Liver (tissue), 8 donors: ENCODE measurements at regions not wholly inside any gene's neighbourhood (a gene's known extent, or its start where the extent isn't known, plus 50 kb on each side); places are given as distances from the start of the nearest gene placed in this dataset.

Source experiments
- DNase-seq: peaks from one replicate; pipeline ENCODE4 v3.0.0-alpha.2; 2017; ENCODE audit warnings: low spot score
- H3K27ac ChIP-seq, 2 donors: one replicate each; pipeline ENCODE4 v1.7.0; 2013; ENCODE audit warnings: inconsistent platforms in 2 of 2, low read length in 2 of 2, control low read depth in 1 of 2, low read depth in 1 of 2, mild to moderate bottlenecking in 1 of 2
- H3K27me3 ChIP-seq, 4 donors: one replicate each; pipeline versions ENCODE4 v1.6.1 to v1.7.0; 2013; ENCODE audit warnings: low read length in 3 of 4, inconsistent platforms in 1 of 4, mild to moderate bottlenecking in 1 of 4, moderate library complexity in 1 of 4; ENCODE audit not compliant: control insufficient read depth in 4 of 4, insufficient read depth in 4 of 4
- H3K36me3 ChIP-seq, 4 donors: one replicate each; pipeline versions ENCODE4 v1.6.1 to v1.7.0; 2013; ENCODE audit warnings: low read length in 3 of 4, mild to moderate bottlenecking in 3 of 4, low read depth in 1 of 4, moderate library complexity in 1 of 4; ENCODE audit not compliant: control insufficient read depth in 4 of 4, insufficient read depth in 3 of 4
- H3K4me1 ChIP-seq, 4 donors: one replicate each; pipeline versions ENCODE4 v1.6.1 to v1.7.0; 2013; ENCODE audit warnings: low read length in 3 of 4, mild to moderate bottlenecking in 3 of 4, moderate library complexity in 1 of 4; ENCODE audit not compliant: control insufficient read depth in 4 of 4, insufficient read depth in 4 of 4
- H3K4me3 ChIP-seq, 3 donors: one replicate each; pipeline versions ENCODE4 v1.6.1 to v1.7.0; 2013; ENCODE audit warnings: low read length in 3 of 3, control low read depth in 1 of 3, low read depth in 1 of 3, mild to moderate bottlenecking in 1 of 3
- H3K9ac ChIP-seq, 2 donors: one replicate each; pipeline ENCODE4 v1.7.0; 2013; ENCODE audit warnings: low read length in 2 of 2, mild to moderate bottlenecking in 2 of 2, moderate library complexity in 2 of 2, control low read depth in 1 of 2, low read depth in 1 of 2
- H3K9me3 ChIP-seq, 4 donors: one replicate each; pipeline versions ENCODE4 v1.6.1 to v1.7.0; 2013; ENCODE audit warnings: low read length in 3 of 4; ENCODE audit not compliant: control insufficient read depth in 4 of 4
- EGR1 ChIP-seq, 2 donors: IDR thresholded peaks; 2 replicates each; pipeline ENCODE4 v1.6.1; 2016 to 2018; ENCODE audit warnings: antibody characterized with exemption in 2 of 2, low read depth in 2 of 2
- FOXA2 ChIP-seq: IDR thresholded peaks from 2 replicates; pipeline ENCODE4 v1.6.1; 2016; ENCODE audit warnings: antibody characterized with exemption
- HNF4A ChIP-seq, 2 donors: conservative IDR thresholded peaks; 2 replicates each; pipeline ENCODE4 v1.6.1; 2016; ENCODE audit warnings: antibody characterized with exemption in 2 of 2, mild to moderate bottlenecking in 2 of 2
- HNF4G ChIP-seq: IDR thresholded peaks from 2 replicates; pipeline ENCODE4 v1.6.1; 2016; ENCODE audit warnings: antibody characterized with exemption
- JUND ChIP-seq, 2 donors: IDR thresholded peaks; 2 replicates each; pipeline ENCODE4 v1.6.1; 2016; ENCODE audit warnings: antibody characterized with exemption in 2 of 2
- RAD21 ChIP-seq, 2 donors: IDR thresholded peaks; 2 replicates each; pipeline ENCODE4 v1.6.1; 2016; ENCODE audit warnings: antibody characterized with exemption in 2 of 2, mild to moderate bottlenecking in 2 of 2
- SP1 ChIP-seq: IDR thresholded peaks from 2 replicates; pipeline ENCODE4 v1.6.1; 2018; ENCODE audit warnings: antibody characterized with exemption, mild to moderate bottlenecking
- TAF1 ChIP-seq: conservative IDR thresholded peaks from 2 replicates; pipeline ENCODE4 v1.6.1; 2016; ENCODE audit warnings: antibody characterized with exemption, mild to moderate bottlenecking
- YY1 ChIP-seq: IDR thresholded peaks from 2 replicates; pipeline ENCODE4 v1.6.1; 2016; ENCODE audit warnings: antibody characterized with exemption, mild to moderate bottlenecking
- WGBS: extraction: QIAGEN DNeasy Blood & Tissue Kit; methylation state at CpG from one replicate; pipeline ENCODE4 v1.1.7; 2013; 5-methylcytosine and 5-hydroxymethylcytosine counted together
- TF ChIP-seq, protein P1 (sequence below): IDR thresholded peaks from 2 replicates; pipeline ENCODE4 v1.6.1; 2016; ENCODE audit warnings: antibody characterized with exemption, mild to moderate bottlenecking
- TF ChIP-seq, protein P2 (sequence below): IDR thresholded peaks from 2 replicates; pipeline ENCODE4 v1.6.1; 2016; ENCODE audit warnings: antibody characterized with exemption
- TF ChIP-seq, protein P3 (sequence below): fragments of 150-350 bp; IDR thresholded peaks from 2 replicates; pipeline ENCODE4 v1.5.1; 2017; ENCODE audit warnings: improper control_type of control experiment, low read depth, low read length; ENCODE audit not compliant: missing input control
- TF ChIP-seq, protein P4 (sequence below): IDR thresholded peaks from 2 replicates; pipeline ENCODE4 v1.6.1; 2016; ENCODE audit warnings: antibody characterized with exemption
- donor health status: healthy.
- donor health status: healthy.
- donor health status: healthy.
- donor health status: healthy.
- donor health status: healthy.

DNA sequence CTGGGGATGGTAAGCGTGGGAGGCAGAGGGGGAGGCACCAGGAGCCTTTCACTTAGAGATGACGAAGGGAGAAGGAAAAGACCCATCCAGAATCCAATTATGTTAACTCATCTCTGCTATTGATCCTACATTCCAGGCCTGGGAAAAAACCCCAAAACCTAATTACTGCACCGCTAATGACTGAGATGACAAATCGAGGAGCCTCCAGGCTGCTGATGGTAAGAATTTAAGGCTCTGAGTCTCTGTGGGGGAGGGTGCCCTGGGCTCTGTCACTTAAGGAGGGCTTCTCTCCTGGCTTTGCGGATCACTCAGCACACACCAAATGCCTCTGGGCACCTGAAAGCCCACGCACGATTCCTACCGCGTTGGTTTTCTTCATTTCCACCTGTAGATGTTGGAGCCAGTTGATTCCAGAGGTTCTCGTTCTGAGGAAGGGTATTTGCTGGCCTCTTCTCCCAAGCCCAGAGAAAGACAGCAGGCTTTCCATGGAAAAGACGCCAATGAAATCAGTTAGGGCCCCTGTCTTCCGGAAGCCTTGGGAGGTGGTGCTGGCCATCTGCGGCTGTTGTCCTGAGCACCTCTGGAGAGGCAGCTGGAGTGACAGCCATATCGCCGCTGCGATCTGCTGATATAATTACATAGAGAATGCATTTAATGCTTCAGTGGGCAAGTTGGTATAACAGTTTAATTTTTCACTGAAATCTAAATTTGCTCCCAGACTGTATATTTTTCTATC, 751.2 kb downstream of the BRD1 start:
- Histone ChIP-seq H3K4me3 (no peak overlapping the region), H3K4me1 (no peaks in the 10 kb centered on the region), H3K9me3 (no peaks in the 10 kb centered on the region), H3K36me3 (no peaks in the 10 kb centered on the region), H3K27ac (no peak overlapping the region), H3K9ac (no peak overlapping the region), H3K27me3 (peaks cover 0 to 3% (median 0%) of the 10 kb centered on the region in 4 donors)
- 70% methylated on average over 16 of the region's 16 CpGs for WGBS
- no peak for DNase-seq
- TF ChIP-seq, protein P1, sequence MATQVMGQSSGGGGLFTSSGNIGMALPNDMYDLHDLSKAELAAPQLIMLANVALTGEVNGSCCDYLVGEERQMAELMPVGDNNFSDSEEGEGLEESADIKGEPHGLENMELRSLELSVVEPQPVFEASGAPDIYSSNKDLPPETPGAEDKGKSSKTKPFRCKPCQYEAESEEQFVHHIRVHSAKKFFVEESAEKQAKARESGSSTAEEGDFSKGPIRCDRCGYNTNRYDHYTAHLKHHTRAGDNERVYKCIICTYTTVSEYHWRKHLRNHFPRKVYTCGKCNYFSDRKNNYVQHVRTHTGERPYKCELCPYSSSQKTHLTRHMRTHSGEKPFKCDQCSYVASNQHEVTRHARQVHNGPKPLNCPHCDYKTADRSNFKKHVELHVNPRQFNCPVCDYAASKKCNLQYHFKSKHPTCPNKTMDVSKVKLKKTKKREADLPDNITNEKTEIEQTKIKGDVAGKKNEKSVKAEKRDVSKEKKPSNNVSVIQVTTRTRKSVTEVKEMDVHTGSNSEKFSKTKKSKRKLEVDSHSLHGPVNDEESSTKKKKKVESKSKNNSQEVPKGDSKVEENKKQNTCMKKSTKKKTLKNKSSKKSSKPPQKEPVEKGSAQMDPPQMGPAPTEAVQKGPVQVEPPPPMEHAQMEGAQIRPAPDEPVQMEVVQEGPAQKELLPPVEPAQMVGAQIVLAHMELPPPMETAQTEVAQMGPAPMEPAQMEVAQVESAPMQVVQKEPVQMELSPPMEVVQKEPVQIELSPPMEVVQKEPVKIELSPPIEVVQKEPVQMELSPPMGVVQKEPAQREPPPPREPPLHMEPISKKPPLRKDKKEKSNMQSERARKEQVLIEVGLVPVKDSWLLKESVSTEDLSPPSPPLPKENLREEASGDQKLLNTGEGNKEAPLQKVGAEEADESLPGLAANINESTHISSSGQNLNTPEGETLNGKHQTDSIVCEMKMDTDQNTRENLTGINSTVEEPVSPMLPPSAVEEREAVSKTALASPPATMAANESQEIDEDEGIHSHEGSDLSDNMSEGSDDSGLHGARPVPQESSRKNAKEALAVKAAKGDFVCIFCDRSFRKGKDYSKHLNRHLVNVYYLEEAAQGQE: no peak
- TF ChIP-seq, protein P2, sequence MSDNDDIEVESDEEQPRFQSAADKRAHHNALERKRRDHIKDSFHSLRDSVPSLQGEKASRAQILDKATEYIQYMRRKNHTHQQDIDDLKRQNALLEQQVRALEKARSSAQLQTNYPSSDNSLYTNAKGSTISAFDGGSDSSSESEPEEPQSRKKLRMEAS: no peak
- TF ChIP-seq EGR1 (IDR thresholded peaks at IDR 0.05; ENCODE audit: low read depth in 2 of 2) (no peak), TAF1 (no peak), RAD21 (IDR thresholded peaks at IDR 0.05) (no peak), JUND (IDR thresholded peaks at IDR 0.05) (no peak), HNF4A (conservative IDR thresholded peaks at IDR 0.05) (no peak), YY1 (no peak), FOXA2 (no peak), SP1 (no peak), HNF4G (no peak)
- TF ChIP-seq, protein P3, sequence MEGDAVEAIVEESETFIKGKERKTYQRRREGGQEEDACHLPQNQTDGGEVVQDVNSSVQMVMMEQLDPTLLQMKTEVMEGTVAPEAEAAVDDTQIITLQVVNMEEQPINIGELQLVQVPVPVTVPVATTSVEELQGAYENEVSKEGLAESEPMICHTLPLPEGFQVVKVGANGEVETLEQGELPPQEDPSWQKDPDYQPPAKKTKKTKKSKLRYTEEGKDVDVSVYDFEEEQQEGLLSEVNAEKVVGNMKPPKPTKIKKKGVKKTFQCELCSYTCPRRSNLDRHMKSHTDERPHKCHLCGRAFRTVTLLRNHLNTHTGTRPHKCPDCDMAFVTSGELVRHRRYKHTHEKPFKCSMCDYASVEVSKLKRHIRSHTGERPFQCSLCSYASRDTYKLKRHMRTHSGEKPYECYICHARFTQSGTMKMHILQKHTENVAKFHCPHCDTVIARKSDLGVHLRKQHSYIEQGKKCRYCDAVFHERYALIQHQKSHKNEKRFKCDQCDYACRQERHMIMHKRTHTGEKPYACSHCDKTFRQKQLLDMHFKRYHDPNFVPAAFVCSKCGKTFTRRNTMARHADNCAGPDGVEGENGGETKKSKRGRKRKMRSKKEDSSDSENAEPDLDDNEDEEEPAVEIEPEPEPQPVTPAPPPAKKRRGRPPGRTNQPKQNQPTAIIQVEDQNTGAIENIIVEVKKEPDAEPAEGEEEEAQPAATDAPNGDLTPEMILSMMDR: no peak
- TF ChIP-seq, protein P4, sequence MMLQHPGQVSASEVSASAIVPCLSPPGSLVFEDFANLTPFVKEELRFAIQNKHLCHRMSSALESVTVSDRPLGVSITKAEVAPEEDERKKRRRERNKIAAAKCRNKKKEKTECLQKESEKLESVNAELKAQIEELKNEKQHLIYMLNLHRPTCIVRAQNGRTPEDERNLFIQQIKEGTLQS: no peak

DNA sequence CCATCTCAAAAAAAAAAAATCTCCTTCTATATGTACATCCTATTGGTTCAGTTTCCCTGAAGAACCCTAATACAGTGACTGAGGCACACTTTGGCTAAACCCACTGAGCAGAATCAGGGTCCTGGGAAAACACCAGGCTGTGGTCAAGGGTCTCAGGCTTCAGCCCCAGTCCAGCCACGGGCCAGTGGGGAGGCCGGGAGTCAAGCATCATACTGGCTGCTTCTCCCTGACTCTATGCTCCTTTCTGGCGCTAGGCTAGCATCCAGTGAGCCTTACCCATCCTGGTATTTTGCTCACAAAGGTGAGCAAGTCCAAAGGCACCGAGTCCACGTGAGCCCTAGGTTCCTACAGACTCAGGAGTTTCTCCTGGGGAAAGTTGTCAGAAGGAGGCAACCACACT, 752.5 kb downstream of the BRD1 start:
- peaks cover 0 to 3% (median under 1%) of the 10 kb centered on the region in 4 donors for H3K27me3 ChIP-seq
- 83% methylated on average over 5 of the region's 5 CpGs for WGBS
- H3K36me3 ChIP-seq: no peaks in the 10 kb centered on the region
- DNase-seq: no peak
- no peak for TF ChIP-seq JUND (IDR thresholded peaks at IDR 0.05)
- H3K9me3 ChIP-seq: no peaks in the 10 kb centered on the region
- no peak overlapping the region for H3K27ac ChIP-seq
- H3K4me3 ChIP-seq: no peak overlapping the region
- H3K4me1 ChIP-seq: no peaks in the 10 kb centered on the region
- no peak overlapping the region for H3K9ac ChIP-seq
